ENCODE measurements at regions not wholly inside any gene's neighbourhood (a gene's known extent, or its start where the extent isn't known, plus 50 kb on each side); places are given as distances from the start of the nearest gene placed in this dataset.
"Not testable (repeated sequence)": the region's sequence is repeated elsewhere in the genome, so short reads cannot be mapped to it uniquely, and the experiment has no call there.

GRCh38 chr1:166666790-166667189, 172.5 kb upstream of the POGK start:
- TF ChIP-seq CTCF (IDR thresholded peaks at IDR 0.05; ENCODE audit: insufficient read depth, low read length, poor library complexity, severe bottlenecking); EZH2phosphoT487 (conservative IDR thresholded peaks at IDR 0.05; ENCODE audit: low read length): not testable (repeated sequence)
